ENCODE measurements at regions not wholly inside any gene's neighbourhood (a gene's known extent, or its start where the extent isn't known, plus 50 kb on each side); places are given as distances from the start of the nearest gene placed in this dataset.

DNA sequence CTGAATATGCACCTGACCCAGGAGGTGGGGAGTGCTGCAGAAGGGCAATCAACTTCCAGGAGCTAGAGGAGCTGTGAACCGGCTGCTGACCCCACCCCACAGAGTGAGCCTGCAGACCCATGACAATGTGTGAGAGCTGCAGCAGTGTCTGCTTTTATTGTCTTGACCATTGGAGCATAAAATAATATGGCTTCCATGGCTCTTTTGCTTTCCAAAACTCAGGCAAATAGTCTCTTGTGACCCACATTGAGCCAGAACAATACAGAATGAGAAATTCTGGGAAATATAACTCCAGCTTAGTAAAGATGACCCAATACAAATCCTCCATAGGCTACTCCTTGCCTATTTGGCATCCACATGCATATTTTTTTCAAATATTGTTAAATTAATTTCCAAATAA lies 309.6 kb downstream of the PYDC2 start:
- no peaks in the 10 kb centered on the region for H3K4me1 Mint-ChIP-seq (ENCODE audit: low read depth)
- no peak overlapping the region for H3K27ac Mint-ChIP-seq
- peaks cover 16% of the 10 kb centered on the region for H3K9me3 Mint-ChIP-seq
- no peaks in the 10 kb centered on the region for H3K27me3 Mint-ChIP-seq (ENCODE audit: low read depth)
- DNase-seq (ENCODE audit: low spot score), result no peak
- intact Hi-C loops (cut with micrococcal nuclease), result no loop called here
- no peaks in the 10 kb centered on the region for H3K36me3 Mint-ChIP-seq (ENCODE audit: low read depth)
- no peak overlapping the region for H3K4me3 Mint-ChIP-seq (ENCODE audit: low read depth)

DNA sequence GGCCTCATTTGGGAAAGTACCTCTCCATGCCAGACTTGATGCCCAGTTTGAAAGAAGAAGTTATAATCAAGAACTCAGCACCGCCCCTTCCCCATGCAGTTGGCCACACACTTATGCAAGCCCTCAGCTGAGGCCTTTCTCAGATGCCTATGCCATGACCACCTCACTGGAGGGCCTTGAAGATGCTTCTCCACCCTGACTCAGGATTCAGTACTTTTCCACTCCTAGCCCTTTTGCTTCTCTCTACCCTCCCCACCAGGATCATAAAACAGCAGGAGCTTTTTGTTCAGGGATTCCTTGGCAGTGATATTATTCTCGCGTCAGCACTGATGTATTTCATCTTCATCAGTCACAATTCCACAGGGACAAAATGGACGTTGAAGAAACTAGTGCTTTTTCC lies 313.5 kb downstream of the PYDC2 start:
- H3K4me3 Mint-ChIP-seq (ENCODE audit: low read depth), result no peak overlapping the region

GRCh38 chr3:191775451-191776233 lies 314.7 kb downstream of the PYDC2 start:
- H3K4me1 Mint-ChIP-seq (ENCODE audit: low read depth), result no peaks in the 10 kb centered on the region

More for the DNA sequence above, 313.5 kb downstream of the PYDC2 start:
- Mint-ChIP-seq H3K9me3 (peaks cover 13% of the 10 kb centered on the region), H3K4me1 (ENCODE audit: low read depth) (no peaks in the 10 kb centered on the region), H3K27me3 (ENCODE audit: low read depth) (no peaks in the 10 kb centered on the region), H3K27ac (no peak overlapping the region), H3K36me3 (ENCODE audit: low read depth) (no peaks in the 10 kb centered on the region)
- no peak for DNase-seq (ENCODE audit: low spot score)
- intact Hi-C loops (cut with micrococcal nuclease), result no loop called here

DNA sequence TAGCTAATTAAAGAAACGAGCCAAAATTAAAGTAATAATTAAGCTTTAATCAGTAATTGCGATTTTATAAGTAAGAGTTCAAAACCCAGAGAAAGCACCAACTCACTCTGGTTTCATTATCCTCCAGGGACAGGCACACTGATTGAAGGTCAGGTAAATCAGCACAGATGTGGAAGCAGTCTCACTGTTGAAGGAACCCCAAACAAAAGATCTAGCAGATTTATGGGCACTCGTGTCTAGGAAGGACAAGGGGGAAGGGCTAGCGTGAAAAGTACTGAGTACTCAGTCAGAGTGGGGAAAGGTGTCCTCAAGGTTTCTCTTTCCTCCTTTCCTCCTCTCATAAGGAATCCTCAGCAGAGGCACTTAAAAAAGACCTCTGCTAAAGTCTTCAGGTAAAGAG lies 320.1 kb downstream of the PYDC2 start:
- Mint-ChIP-seq H3K27ac (no peak overlapping the region), H3K4me1 (ENCODE audit: low read depth) (no peaks in the 10 kb centered on the region), H3K36me3 (ENCODE audit: low read depth) (no peaks in the 10 kb centered on the region), H3K4me3 (ENCODE audit: low read depth) (no peak overlapping the region), H3K27me3 (ENCODE audit: low read depth) (no peaks in the 10 kb centered on the region), H3K9me3 (peaks cover 13% of the 10 kb centered on the region)
- DNase-seq (ENCODE audit: low spot score), result no peak
- intact Hi-C loops (cut with micrococcal nuclease), result no loop called here

More at GRCh38 chr3:191775451-191776233, 314.7 kb downstream of the PYDC2 start:
- Mint-ChIP-seq H3K27ac (no peak overlapping the region), H3K27me3 (ENCODE audit: low read depth) (no peaks in the 10 kb centered on the region), H3K9me3 (peaks cover 10% of the 10 kb centered on the region), H3K36me3 (ENCODE audit: low read depth) (no peaks in the 10 kb centered on the region), H3K4me3 (ENCODE audit: low read depth) (no peak overlapping the region)
- intact Hi-C loops (cut with micrococcal nuclease), result no loop called here
- DNase-seq (ENCODE audit: low spot score), result no peak

GRCh38 chr3:191783024-191783423 lies 322.1 kb downstream of the PYDC2 start:
- H3K27me3 Mint-ChIP-seq (ENCODE audit: low read depth), result no peaks in the 10 kb centered on the region
- H3K4me1 Mint-ChIP-seq (ENCODE audit: low read depth), result no peaks in the 10 kb centered on the region
- peaks cover 8% of the 10 kb centered on the region for H3K9me3 Mint-ChIP-seq
- intact Hi-C loops (cut with micrococcal nuclease), result no loop called here
- DNase-seq (ENCODE audit: low spot score), result no peak
- H3K27ac Mint-ChIP-seq, result no peak overlapping the region
- H3K4me3 Mint-ChIP-seq (ENCODE audit: low read depth), result no peak overlapping the region
- no peaks in the 10 kb centered on the region for H3K36me3 Mint-ChIP-seq (ENCODE audit: low read depth)

GRCh38 chr3:191790934-191791333 lies 330.0 kb downstream of the PYDC2 start:
- no peak overlapping the region for H3K4me3 Mint-ChIP-seq (ENCODE audit: low read depth)
- no peaks in the 10 kb centered on the region for H3K36me3 Mint-ChIP-seq (ENCODE audit: low read depth)
- H3K27me3 Mint-ChIP-seq (ENCODE audit: low read depth), result no peaks in the 10 kb centered on the region
- peaks cover 30% of the 10 kb centered on the region for H3K9me3 Mint-ChIP-seq
- intact Hi-C loops (cut with micrococcal nuclease), result no loop called here
- H3K27ac Mint-ChIP-seq, result no peak overlapping the region
- H3K4me1 Mint-ChIP-seq (ENCODE audit: low read depth), result no peaks in the 10 kb centered on the region
- DNase-seq (ENCODE audit: low spot score), result no peak

DNA sequence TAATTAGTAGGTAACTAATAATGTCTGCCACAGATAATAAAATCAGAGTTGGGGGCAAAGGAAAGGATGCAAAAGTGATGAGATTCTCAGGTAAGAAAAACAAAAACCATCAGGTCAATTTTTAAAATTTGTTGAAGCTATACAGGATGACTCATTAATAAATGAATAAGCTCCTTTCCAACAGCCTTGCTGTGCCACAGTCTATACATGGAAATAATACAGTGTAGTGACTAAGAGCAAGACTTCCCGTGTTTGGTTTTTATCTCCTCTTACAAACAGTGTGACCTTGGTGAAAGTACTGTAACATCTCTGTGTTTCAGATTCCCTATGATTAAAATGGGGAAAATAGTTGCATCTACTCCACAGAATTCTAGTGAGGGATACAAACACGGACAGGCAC lies 331.6 kb downstream of the PYDC2 start:
- intact Hi-C loops (cut with micrococcal nuclease), result no loop called here
- H3K27ac Mint-ChIP-seq, result no peak overlapping the region
- no peaks in the 10 kb centered on the region for H3K36me3 Mint-ChIP-seq (ENCODE audit: low read depth)
- no peaks in the 10 kb centered on the region for H3K4me1 Mint-ChIP-seq (ENCODE audit: low read depth)
- H3K4me3 Mint-ChIP-seq (ENCODE audit: low read depth), result no peak overlapping the region
- peaks cover 32% of the 10 kb centered on the region for H3K9me3 Mint-ChIP-seq
- H3K27me3 Mint-ChIP-seq (ENCODE audit: low read depth), result no peaks in the 10 kb centered on the region
- DNase-seq (ENCODE audit: low spot score), result no peak

DNA sequence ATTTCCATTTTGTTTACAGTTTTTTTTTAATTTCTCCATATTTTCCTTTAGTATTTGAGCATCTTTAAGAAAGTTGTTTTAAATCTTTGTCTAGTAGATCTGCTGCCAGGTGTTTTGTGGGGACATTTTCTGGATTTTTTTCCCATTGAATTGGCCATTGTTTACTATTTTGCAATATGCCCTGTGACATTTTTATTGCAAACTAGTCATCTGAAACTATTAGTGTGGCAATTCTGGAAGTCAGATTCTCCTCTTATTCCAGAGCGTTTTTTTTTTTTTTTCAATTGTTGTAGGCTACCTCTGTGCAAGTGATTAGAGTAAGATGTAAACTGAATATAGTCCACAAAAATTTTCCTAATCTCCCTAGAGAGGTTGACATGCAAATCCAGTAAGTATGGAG lies 334.2 kb downstream of the PYDC2 start:
- intact Hi-C loops (cut with micrococcal nuclease), result no loop called here
- H3K36me3 Mint-ChIP-seq (ENCODE audit: low read depth), result no peaks in the 10 kb centered on the region

DNA sequence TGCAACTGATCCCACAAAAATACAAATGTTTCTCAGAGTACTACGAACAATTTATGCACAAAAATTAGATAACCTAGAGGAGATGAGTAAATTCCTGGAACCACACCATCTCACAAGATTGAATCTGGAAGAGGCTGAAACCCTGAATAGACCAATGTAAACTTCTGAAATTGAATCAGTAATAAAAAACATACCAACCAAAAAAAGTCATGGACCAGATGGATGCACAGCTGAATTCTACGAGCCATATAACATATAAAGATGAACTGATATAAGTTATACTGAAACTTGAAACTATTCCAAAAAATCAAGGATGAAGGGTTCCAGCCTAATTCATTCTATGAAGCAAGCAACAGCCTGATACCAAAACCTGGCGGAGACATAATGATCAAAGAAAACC lies 336.3 kb downstream of the PYDC2 start:
- Mint-ChIP-seq H3K36me3 (ENCODE audit: low read depth) (no peaks in the 10 kb centered on the region), H3K9me3 (peaks cover 22% of the 10 kb centered on the region), H3K4me3 (ENCODE audit: low read depth) (no peak overlapping the region), H3K4me1 (ENCODE audit: low read depth) (no peaks in the 10 kb centered on the region), H3K27ac (no peak overlapping the region), H3K27me3 (ENCODE audit: low read depth) (no peaks in the 10 kb centered on the region)
- intact Hi-C loops (cut with micrococcal nuclease), result no loop called here
- no peak for DNase-seq (ENCODE audit: low spot score)

More for the DNA sequence above, 334.2 kb downstream of the PYDC2 start:
- no peak for DNase-seq (ENCODE audit: low spot score)
- no peak overlapping the region for H3K4me3 Mint-ChIP-seq (ENCODE audit: low read depth)
- no peaks in the 10 kb centered on the region for H3K4me1 Mint-ChIP-seq (ENCODE audit: low read depth)
- H3K27me3 Mint-ChIP-seq (ENCODE audit: low read depth), result no peaks in the 10 kb centered on the region
- H3K27ac Mint-ChIP-seq, result no peak overlapping the region
- H3K9me3 Mint-ChIP-seq, result peaks cover 25% of the 10 kb centered on the region

GRCh38 chr3:191802671-191803070 lies 341.7 kb downstream of the PYDC2 start:
- Mint-ChIP-seq H3K4me3 (ENCODE audit: low read depth) (no peak overlapping the region), H3K27ac (no peak overlapping the region), H3K9me3 (peaks cover 20% of the 10 kb centered on the region), H3K4me1 (ENCODE audit: low read depth) (no peaks in the 10 kb centered on the region), H3K27me3 (ENCODE audit: low read depth) (no peaks in the 10 kb centered on the region), H3K36me3 (ENCODE audit: low read depth) (no peaks in the 10 kb centered on the region)
- intact Hi-C loops (cut with micrococcal nuclease), result no loop called here
- DNase-seq (ENCODE audit: low spot score), result no peak

- Mint-ChIP-seq H3K27ac (no peak overlapping the region), H3K36me3 (ENCODE audit: low read depth) (no peaks in the 10 kb centered on the region), H3K9me3 (peaks cover 36% of the 10 kb centered on the region), H3K4me3 (ENCODE audit: low read depth) (no peak overlapping the region), H3K4me1 (ENCODE audit: low read depth) (no peaks in the 10 kb centered on the region), H3K27me3 (ENCODE audit: low read depth) (no peaks in the 10 kb centered on the region)
- intact Hi-C loops (cut with micrococcal nuclease), result no loop called here
- DNase-seq (ENCODE audit: low spot score), result no peak
These were observed 344.0 kb downstream of the PYDC2 start for GRCh38 chr3:191804935-191805334.

- Mint-ChIP-seq H3K4me3 (ENCODE audit: low read depth) (no peak overlapping the region), H3K36me3 (ENCODE audit: low read depth) (no peaks in the 10 kb centered on the region), H3K9me3 (peaks cover 37% of the 10 kb centered on the region), H3K4me1 (ENCODE audit: low read depth) (no peaks in the 10 kb centered on the region), H3K27ac (no peak overlapping the region), H3K27me3 (ENCODE audit: low read depth) (no peaks in the 10 kb centered on the region)
- no peak for DNase-seq (ENCODE audit: low spot score)
- intact Hi-C loops (cut with micrococcal nuclease), result no loop called here
These were observed 347.1 kb downstream of the PYDC2 start for GRCh38 chr3:191808073-191808472.

- intact Hi-C loops (cut with micrococcal nuclease), result no loop called here
- no peaks in the 10 kb centered on the region for H3K4me1 Mint-ChIP-seq (ENCODE audit: low read depth)
- H3K9me3 Mint-ChIP-seq, result peaks cover 32% of the 10 kb centered on the region
- DNase-seq (ENCODE audit: low spot score), result no peak
- H3K36me3 Mint-ChIP-seq (ENCODE audit: low read depth), result no peaks in the 10 kb centered on the region
- no peak overlapping the region for H3K4me3 Mint-ChIP-seq (ENCODE audit: low read depth)
- H3K27ac Mint-ChIP-seq, result no peak overlapping the region
- H3K27me3 Mint-ChIP-seq (ENCODE audit: low read depth), result no peaks in the 10 kb centered on the region
These were observed 348.5 kb downstream of the PYDC2 start for GRCh38 chr3:191809326-191809949.
